GM12864 (cell line): ENCODE measurements at regions not wholly inside any gene's neighbourhood (a gene's known extent, or its start where the extent isn't known, plus 50 kb on each side); places are given as distances from the start of the nearest gene placed in this dataset.

Source experiments
- DNase-seq: peaks from one replicate; pipeline ENCODE4 v3.0.0-alpha.2; 2011; ENCODE audit warnings: low read depth
- H3K4me3 ChIP-seq: 2 replicates; pipeline ENCODE4 v1.5.1; 2011; ENCODE audit warnings: mild to moderate bottlenecking, low read depth, low read length, control low read depth
- CTCF ChIP-seq: IDR thresholded peaks from 2 replicates; pipeline ENCODE4 v1.5.1; 2011; ENCODE audit warnings: low read depth, mild to moderate bottlenecking, moderate library complexity, low read length, control low read depth, inconsistent platforms; ENCODE audit errors: missing control alignments

DNA sequence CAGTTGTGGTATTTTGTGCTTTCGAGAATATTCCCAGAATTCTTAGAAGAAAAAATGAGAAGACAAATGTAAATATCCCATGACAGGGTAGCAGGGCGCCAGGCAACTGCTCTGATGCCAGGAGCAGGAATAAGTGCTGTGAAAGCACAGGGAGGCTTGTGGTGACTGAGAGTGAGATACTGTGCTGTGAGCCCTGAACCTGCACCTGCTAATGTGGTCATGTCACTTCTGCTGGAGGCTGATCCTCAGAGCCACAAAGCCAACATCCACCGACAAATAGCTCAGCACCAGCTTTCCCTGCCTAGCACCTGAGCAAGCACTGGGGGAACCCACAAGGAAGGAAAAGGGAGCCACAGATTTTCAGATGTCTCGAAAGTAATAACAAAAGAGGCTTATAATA is 368.6 kb upstream of the CDH4 start:
- TF ChIP-seq CTCF = no peak
- DNase-seq = no peak

DNA sequence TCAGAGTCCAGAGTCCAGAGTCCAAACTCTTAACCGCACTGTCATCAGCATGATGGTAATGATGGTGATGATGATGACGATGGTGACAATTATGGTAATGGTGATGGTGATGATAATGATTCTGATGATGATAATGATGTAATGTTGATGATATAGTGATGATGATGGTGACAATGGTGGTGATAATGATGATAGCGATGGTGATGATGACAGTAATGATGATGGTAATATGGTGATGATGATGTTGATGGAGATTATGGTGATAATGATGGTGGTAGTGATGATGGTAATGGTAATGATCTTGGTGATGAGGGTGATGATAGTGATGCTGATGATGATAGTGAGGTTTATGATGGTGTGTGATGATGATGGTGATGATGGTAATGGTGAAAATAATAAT is 367.8 kb upstream of the CDH4 start:
- no peak for DNase-seq
- H3K4me3 ChIP-seq = no peak overlapping the region
- TF ChIP-seq CTCF = no peak

More for the DNA sequence above, 368.6 kb upstream of the CDH4 start:
- no peak overlapping the region for H3K4me3 ChIP-seq

DNA sequence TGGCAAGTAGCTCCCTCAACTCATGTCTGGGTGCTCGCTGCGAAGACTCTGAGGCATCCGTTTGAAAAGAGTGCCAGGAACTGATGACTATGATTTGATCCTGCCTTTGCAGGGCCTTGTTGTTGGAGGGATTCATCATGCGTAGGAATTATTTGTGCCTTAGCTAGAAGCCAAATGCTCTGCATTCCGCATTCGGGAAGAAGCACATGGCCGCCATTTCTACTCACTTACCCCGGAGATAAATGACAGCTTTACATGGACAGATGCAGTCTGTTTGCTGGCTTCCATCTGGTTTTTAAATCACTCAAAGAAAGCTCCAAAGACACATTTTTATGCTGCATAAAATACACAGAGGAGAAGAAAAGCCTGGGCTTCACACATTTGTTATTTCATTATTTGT is 363.3 kb upstream of the CDH4 start:
- TF ChIP-seq CTCF = no peak
- no peak overlapping the region for H3K4me3 ChIP-seq
- DNase-seq = no peak

GRCh38 chr20:60892095-60892813 is 359.8 kb upstream of the CDH4 start:
- TF ChIP-seq CTCF = no peak
- no peak overlapping the region for H3K4me3 ChIP-seq
- DNase-seq = no peak

- no peak for DNase-seq
- no peak overlapping the region for H3K4me3 ChIP-seq
- TF ChIP-seq CTCF = no peak
Measured at GRCh38 chr20:60894091-60894490, 358.0 kb upstream of the CDH4 start.

DNA sequence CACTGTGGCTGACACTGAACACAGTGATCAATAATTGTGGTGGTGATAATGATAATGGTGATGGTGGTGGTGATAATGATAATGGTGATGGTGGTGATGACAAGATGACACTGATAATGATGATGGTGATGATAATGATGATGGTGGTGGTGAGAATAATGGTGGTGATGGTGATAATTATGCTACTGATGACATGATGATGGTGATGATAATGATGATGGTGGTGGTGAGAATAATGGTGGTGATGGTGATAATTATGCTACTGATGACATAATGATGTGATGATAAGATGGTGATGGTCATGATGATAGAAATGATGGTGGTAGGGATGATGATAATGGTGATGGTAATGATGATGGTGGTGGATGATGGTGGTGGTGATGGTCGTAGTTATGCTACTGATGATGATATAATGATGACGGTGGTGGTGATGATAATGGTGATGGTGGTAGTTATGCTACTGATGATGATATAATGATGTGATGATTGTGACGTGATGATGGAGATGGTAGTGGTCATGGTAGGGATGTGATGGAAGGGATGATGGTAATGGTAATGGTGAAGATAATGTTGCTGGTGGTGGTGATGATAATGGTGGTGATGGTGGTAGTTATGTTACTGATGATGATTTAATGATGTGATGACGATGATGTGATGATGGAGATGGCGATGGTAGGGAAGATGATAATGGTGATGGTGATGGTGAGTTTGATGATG is 356.5 kb upstream of the CDH4 start:
- DNase-seq = no peak
- no peak for TF ChIP-seq CTCF
- no peak overlapping the region for H3K4me3 ChIP-seq
